Central memory CD8-positive, alpha-beta T cell (primary cell): ENCODE measurements at regions not wholly inside any gene's neighbourhood (a gene's known extent, or its start where the extent isn't known, plus 50 kb on each side); places are given as distances from the start of the nearest gene placed in this dataset.
"Not testable (repeated sequence)": the region's sequence is repeated elsewhere in the genome, so short reads cannot be mapped to it uniquely, and the experiment has no call there.

Experiments used
- ATAC-seq: fragments of 150-1000 bp; cut with Tn5 transposase; replicated peaks from 2 replicates; pipeline ENCODE4 v1.10.0; 2022; ENCODE audit warnings: mild to moderate bottlenecking, moderate FRiP score, moderate number of reproducible peaks; ENCODE audit not compliant: poor library complexity, severe bottlenecking; ENCODE audit errors: extremely low read depth
- DNase-seq, 2 donors: peaks; one replicate each; pipeline ENCODE4 v3.0.0; 2021; ENCODE audit warnings: low spot score in 2 of 2
- H3K27ac Mint-ChIP-seq: one replicate; pipeline ENCODE4 v1.8.0; 2022; ENCODE audit warnings: low read depth, mild to moderate bottlenecking, moderate library complexity, mixed read lengths
- H3K27me3 Mint-ChIP-seq: one replicate; pipeline ENCODE4 v1.8.0; 2022; ENCODE audit warnings: mixed read lengths
- H3K36me3 Mint-ChIP-seq: one replicate; pipeline ENCODE4 v1.8.0; 2022; ENCODE audit warnings: mild to moderate bottlenecking, moderate library complexity, mixed read lengths; ENCODE audit not compliant: insufficient read depth
- H3K4me1 Mint-ChIP-seq: one replicate; pipeline ENCODE4 v1.8.0; 2022; ENCODE audit warnings: mixed read lengths
- H3K4me3 Mint-ChIP-seq: one replicate; pipeline ENCODE4 v1.8.0; 2022; ENCODE audit warnings: mild to moderate bottlenecking, moderate library complexity, mixed read lengths
- H3K9me3 Mint-ChIP-seq: one replicate; pipeline ENCODE4 v1.8.0; 2022; ENCODE audit warnings: mixed read lengths

- not testable (repeated sequence) for DNase-seq, H3K9me3 Mint-ChIP-seq
Observed at GRCh38 chr14:106410229-106410628, 883.8 kb downstream of the TMEM121 start.

GRCh38 chr14:106414464-106414863 lies 888.1 kb downstream of the TMEM121 start:
- Mint-ChIP-seq H3K36me3 (peaks cover 13% of the 10 kb centered on the region), H3K9me3 (no peaks in the 10 kb centered on the region), H3K27ac (no peak overlapping the region), H3K4me3 (no peak overlapping the region), H3K27me3 (no peaks in the 10 kb centered on the region), H3K4me1 (no peaks in the 10 kb centered on the region)
- ATAC-seq (no peak), DNase-seq (no peak)

More at GRCh38 chr14:106410229-106410628, 883.8 kb downstream of the TMEM121 start:
- not testable (repeated sequence) for H3K4me1 Mint-ChIP-seq, H3K4me3 Mint-ChIP-seq, H3K36me3 Mint-ChIP-seq, H3K27me3 Mint-ChIP-seq, H3K27ac Mint-ChIP-seq
- peak; percentile 19 for ATAC-seq

GRCh38 chr14:106417224-106418049 lies 891.1 kb downstream of the TMEM121 start:
- H3K4me3 Mint-ChIP-seq = no peak overlapping the region

GRCh38 chr14:106419376-106419965 lies 893.1 kb downstream of the TMEM121 start:
- no peak for ATAC-seq
- H3K4me1 Mint-ChIP-seq = no peaks in the 10 kb centered on the region
- H3K4me3 Mint-ChIP-seq = no peak overlapping the region
- DNase-seq = no peak
- peak overlapping the region; percentile 23 for H3K27ac Mint-ChIP-seq
- H3K27me3 Mint-ChIP-seq = no peaks in the 10 kb centered on the region
- H3K36me3 Mint-ChIP-seq = peaks cover 13% of the 10 kb centered on the region
- no peaks in the 10 kb centered on the region for H3K9me3 Mint-ChIP-seq

More at GRCh38 chr14:106417224-106418049, 891.1 kb downstream of the TMEM121 start:
- H3K9me3 Mint-ChIP-seq = no peaks in the 10 kb centered on the region
- no peaks in the 10 kb centered on the region for H3K4me1 Mint-ChIP-seq
- peaks cover 13% of the 10 kb centered on the region for H3K36me3 Mint-ChIP-seq
- peak; percentile 82 for ATAC-seq
- peak; percentile 77 to 80 for DNase-seq
- no peak overlapping the region for H3K27ac Mint-ChIP-seq
- no peaks in the 10 kb centered on the region for H3K27me3 Mint-ChIP-seq

- H3K36me3 Mint-ChIP-seq = peaks cover 13% of the 10 kb centered on the region
- peak in 1 of 2 donors; percentile 80 for DNase-seq
- not testable (repeated sequence) for H3K4me3 Mint-ChIP-seq, ATAC-seq, H3K27me3 Mint-ChIP-seq, H3K4me1 Mint-ChIP-seq, H3K27ac Mint-ChIP-seq, H3K9me3 Mint-ChIP-seq
Observed at GRCh38 chr14:106421431-106422033, 895.1 kb downstream of the TMEM121 start.

- Mint-ChIP-seq H3K36me3 (peaks cover 11% of the 10 kb centered on the region), H3K27me3 (no peaks in the 10 kb centered on the region), H3K9me3 (no peaks in the 10 kb centered on the region), H3K4me3 (no peak overlapping the region), H3K27ac (no peak overlapping the region), H3K4me1 (no peaks in the 10 kb centered on the region)
- DNase-seq (no peak), ATAC-seq (no peak)
Observed at GRCh38 chr14:106422066-106422465, 895.7 kb downstream of the TMEM121 start.

- H3K4me1 Mint-ChIP-seq, H3K9me3 Mint-ChIP-seq, H3K27ac Mint-ChIP-seq, DNase-seq, ATAC-seq, H3K27me3 Mint-ChIP-seq, H3K4me3 Mint-ChIP-seq, H3K36me3 Mint-ChIP-seq: not testable (repeated sequence)
Observed at GRCh38 chr14:106425150-106425549, 898.8 kb downstream of the TMEM121 start.

GRCh38 chr14:106436310-106436905 lies 910.0 kb downstream of the TMEM121 start:
- Mint-ChIP-seq H3K4me1 (no peaks in the 10 kb centered on the region), H3K36me3 (no peaks in the 10 kb centered on the region), H3K27ac (no peak overlapping the region), H3K9me3 (no peaks in the 10 kb centered on the region), H3K4me3 (no peak overlapping the region), H3K27me3 (no peaks in the 10 kb centered on the region)
- ATAC-seq (no peak), DNase-seq (peak in 1 of 2 donors; percentile 49)

- peak in 1 of 2 donors; percentile 22 for DNase-seq
Observed at GRCh38 chr14:106442857-106443256, 916.5 kb downstream of the TMEM121 start.

GRCh38 chr14:106455026-106455425 lies 928.6 kb downstream of the TMEM121 start:
- DNase-seq = no peak
- no peaks in the 10 kb centered on the region for H3K4me1 Mint-ChIP-seq
- H3K4me3 Mint-ChIP-seq = no peak overlapping the region
- no peaks in the 10 kb centered on the region for H3K36me3 Mint-ChIP-seq
- no peak overlapping the region for H3K27ac Mint-ChIP-seq
- no peak for ATAC-seq
- H3K9me3 Mint-ChIP-seq = no peaks in the 10 kb centered on the region
- no peaks in the 10 kb centered on the region for H3K27me3 Mint-ChIP-seq

More at GRCh38 chr14:106442857-106443256, 916.5 kb downstream of the TMEM121 start:
- Mint-ChIP-seq H3K27me3 (no peaks in the 10 kb centered on the region), H3K4me1 (no peaks in the 10 kb centered on the region), H3K4me3 (no peak overlapping the region), H3K9me3 (no peaks in the 10 kb centered on the region), H3K36me3 (no peaks in the 10 kb centered on the region), H3K27ac (no peak overlapping the region)
- ATAC-seq = no peak

GRCh38 chr14:106459971-106460730 lies 933.8 kb downstream of the TMEM121 start:
- H3K4me1 Mint-ChIP-seq = no peaks in the 10 kb centered on the region
- no peaks in the 10 kb centered on the region for H3K27me3 Mint-ChIP-seq
- H3K36me3 Mint-ChIP-seq = no peaks in the 10 kb centered on the region
- no peak overlapping the region for H3K27ac Mint-ChIP-seq
- peak in 1 of 2 donors; percentile 49 for DNase-seq
- ATAC-seq = no peak
- H3K4me3 Mint-ChIP-seq = no peak overlapping the region
- no peaks in the 10 kb centered on the region for H3K9me3 Mint-ChIP-seq

GRCh38 chr14:106460916-106461315 lies 934.5 kb downstream of the TMEM121 start:
- Mint-ChIP-seq H3K4me3 (no peak overlapping the region), H3K27ac (no peak overlapping the region), H3K27me3 (no peaks in the 10 kb centered on the region), H3K4me1 (no peaks in the 10 kb centered on the region), H3K9me3 (no peaks in the 10 kb centered on the region), H3K36me3 (no peaks in the 10 kb centered on the region)
- no peak for DNase-seq
- ATAC-seq = no peak
